ENCODE measurements at regions not wholly inside any gene's neighbourhood (a gene's known extent, or its start where the extent isn't known, plus 50 kb on each side); places are given as distances from the start of the nearest gene placed in this dataset.

- no peak for TF ChIP-seq CTCF (IDR thresholded peaks at IDR 0.05; ENCODE audit: insufficient read depth, low read length, severe bottlenecking)
- H3K4me3 ChIP-seq (ENCODE audit: low read depth, low read length), result no peak overlapping the region
- no peaks in the 10 kb centered on the region for H3K36me3 ChIP-seq (ENCODE audit: control insufficient read depth, insufficient read depth, low read length)
- peak; percentile 79 for FAIRE-seq
- H3K27me3 ChIP-seq (ENCODE audit: control insufficient read depth, insufficient read depth, low read length), result no peaks in the 10 kb centered on the region
- DNase-seq (ENCODE audit: low read depth), result no peak
These were observed 211.6 kb upstream of the CIBAR2 start for GRCh38 chr16:85323961-85324253.

- no peak for DNase-seq (ENCODE audit: low read depth)
- peaks cover 2% of the 10 kb centered on the region for H3K27me3 ChIP-seq (ENCODE audit: control insufficient read depth, insufficient read depth, low read length)
- no peak overlapping the region for H3K4me3 ChIP-seq (ENCODE audit: low read depth, low read length)
- H3K36me3 ChIP-seq (ENCODE audit: control insufficient read depth, insufficient read depth, low read length), result no peaks in the 10 kb centered on the region
- no peak for TF ChIP-seq CTCF (IDR thresholded peaks at IDR 0.05; ENCODE audit: insufficient read depth, low read length, severe bottlenecking)
- FAIRE-seq, result no peak
These were observed 212.2 kb upstream of the CIBAR2 start for GRCh38 chr16:85324488-85324887.

- H3K4me3 ChIP-seq (ENCODE audit: low read depth, low read length), result no peak overlapping the region
- no peak for DNase-seq (ENCODE audit: low read depth)
- peaks cover 2% of the 10 kb centered on the region for H3K27me3 ChIP-seq (ENCODE audit: control insufficient read depth, insufficient read depth, low read length)
- no peak for FAIRE-seq
- H3K36me3 ChIP-seq (ENCODE audit: control insufficient read depth, insufficient read depth, low read length), result no peaks in the 10 kb centered on the region
- no peak for TF ChIP-seq CTCF (IDR thresholded peaks at IDR 0.05; ENCODE audit: insufficient read depth, low read length, severe bottlenecking)
These were observed 214.0 kb upstream of the CIBAR2 start for GRCh38 chr16:85326113-85326793.

- TF ChIP-seq CTCF (IDR thresholded peaks at IDR 0.05; ENCODE audit: insufficient read depth, low read length, severe bottlenecking), result no peak
- H3K36me3 ChIP-seq (ENCODE audit: control insufficient read depth, insufficient read depth, low read length), result no peaks in the 10 kb centered on the region
- FAIRE-seq (no peak), DNase-seq (ENCODE audit: low read depth) (no peak)
- H3K4me3 ChIP-seq (ENCODE audit: low read depth, low read length), result no peak overlapping the region
- H3K27me3 ChIP-seq (ENCODE audit: control insufficient read depth, insufficient read depth, low read length), result peaks cover 2% of the 10 kb centered on the region
These were observed 214.5 kb upstream of the CIBAR2 start for GRCh38 chr16:85326794-85327181.

- FAIRE-seq (no peak), DNase-seq (ENCODE audit: low read depth) (no peak)
- TF ChIP-seq CTCF (IDR thresholded peaks at IDR 0.05; ENCODE audit: insufficient read depth, low read length, severe bottlenecking), result no peak
- Histone ChIP-seq H3K4me3 (ENCODE audit: low read depth, low read length) (no peak overlapping the region), H3K36me3 (ENCODE audit: control insufficient read depth, insufficient read depth, low read length) (no peaks in the 10 kb centered on the region), H3K27me3 (ENCODE audit: control insufficient read depth, insufficient read depth, low read length) (peaks cover 2% of the 10 kb centered on the region)
These were observed 215.7 kb upstream of the CIBAR2 start for GRCh38 chr16:85327731-85328675.

All from bronchial epithelial cell (primary cell).